Renal cortical epithelial cell (primary cell): ENCODE measurements at regions not wholly inside any gene's neighbourhood (a gene's known extent, or its start where the extent isn't known, plus 50 kb on each side); places are given as distances from the start of the nearest gene placed in this dataset.
A peak's percentile ranks its signal among the peaks of the same experiment; 100 is the strongest.

ENCODE experiments used
- DNase-seq: peaks from one replicate; pipeline ENCODE4 v3.0.0-alpha.2; 2011; ENCODE audit warnings: low read depth

DNA sequence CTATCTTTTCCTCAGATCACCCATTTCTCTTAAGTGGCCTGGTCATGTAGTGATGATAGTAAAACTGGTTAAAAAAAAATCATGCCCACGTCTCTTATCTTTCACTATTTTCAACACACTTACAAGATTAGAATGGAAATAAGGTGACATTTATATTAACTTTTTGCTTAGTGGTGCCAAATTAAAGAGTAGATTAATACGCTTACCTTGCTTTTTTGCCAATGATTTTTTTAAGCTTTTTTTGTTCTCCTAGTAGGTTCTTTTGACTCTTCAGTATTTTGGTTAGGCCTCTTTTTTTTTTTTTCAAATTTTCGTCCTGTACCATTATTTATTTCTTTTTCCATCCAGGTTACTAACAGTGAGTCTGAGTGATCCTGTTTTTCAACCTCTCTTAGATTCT, 147.9 kb downstream of the PTCSC3 start:
- no peak for DNase-seq

DNA sequence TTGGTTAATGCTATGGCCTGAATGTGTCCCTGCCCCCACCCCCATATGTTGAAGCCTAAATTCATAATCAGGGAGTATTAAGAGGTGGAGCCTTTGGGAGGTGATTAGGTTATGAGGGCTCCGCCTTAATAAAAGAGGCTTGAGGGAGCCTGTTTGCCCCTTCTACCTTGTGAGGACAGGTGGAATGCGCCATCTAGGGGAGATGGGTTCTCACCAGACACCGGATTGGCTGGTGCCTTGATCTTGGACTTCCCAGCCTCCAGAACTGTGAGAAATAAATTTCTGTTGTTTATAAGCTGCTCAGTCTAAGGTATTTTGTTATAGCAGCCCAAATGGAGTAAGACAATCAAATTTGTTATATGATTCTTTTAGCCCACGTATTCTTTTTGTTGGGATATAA, 148.3 kb downstream of the PTCSC3 start:
- no peak for DNase-seq

DNA sequence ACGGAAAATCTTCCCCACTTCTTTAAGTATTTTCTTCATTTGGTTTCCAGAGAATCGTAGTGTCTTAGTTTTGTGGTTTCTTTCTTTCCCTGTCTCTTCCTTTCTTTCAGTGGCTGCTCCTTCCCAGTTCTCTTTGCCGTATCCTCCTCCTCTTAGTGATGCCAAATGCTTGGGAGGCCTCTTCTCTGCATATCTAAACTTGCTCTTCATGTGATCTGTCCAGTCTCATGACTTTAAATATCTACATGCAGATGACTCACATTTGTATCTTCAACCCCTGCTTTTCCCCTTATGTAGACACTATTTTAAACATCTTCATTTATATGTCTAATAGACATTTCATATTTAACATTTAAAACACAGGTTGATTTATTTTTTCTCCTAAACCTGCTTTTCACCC, 149.2 kb downstream of the PTCSC3 start:
- DNase-seq = no peak

DNA sequence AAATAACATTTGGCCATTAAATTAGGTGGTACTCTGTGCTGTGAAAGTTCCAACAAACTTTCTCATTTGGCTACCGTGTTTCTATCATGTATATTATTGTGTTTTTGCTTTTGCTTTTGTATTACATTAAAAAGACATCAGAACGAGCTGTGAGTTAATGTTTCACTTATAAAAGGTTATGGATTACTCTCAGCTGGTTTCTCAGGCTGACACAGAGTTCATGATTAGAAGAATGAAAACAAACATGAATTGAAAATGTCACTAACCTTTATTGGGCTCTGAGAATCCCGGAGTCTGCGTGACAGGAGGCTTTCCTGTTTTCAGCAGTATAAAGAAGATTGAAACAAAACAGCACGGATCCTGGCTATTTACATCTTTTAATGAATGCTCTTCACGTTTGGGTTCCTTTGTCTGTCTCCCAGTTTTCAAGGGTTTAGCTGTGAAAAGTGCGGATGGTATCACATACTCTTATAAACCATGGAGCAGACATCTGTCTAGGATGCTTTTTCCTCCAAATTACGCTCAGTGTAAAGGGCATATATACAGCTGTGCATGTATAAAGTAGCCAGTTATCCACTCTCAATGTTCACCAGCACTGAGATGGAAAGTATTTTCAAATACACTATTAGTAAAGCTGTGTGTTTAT, 153.6 kb downstream of the PTCSC3 start:
- DNase-seq = peak; percentile 50

GRCh38 chr14:36021591-36022320, 154.8 kb downstream of the PTCSC3 start:
- peak; percentile 2 for DNase-seq

- no peak for DNase-seq
Observed at GRCh38 chr14:36021030-36021422, 155.5 kb downstream of the PTCSC3 start.

GRCh38 chr14:36020120-36021029, 156.1 kb downstream of the PTCSC3 start:
- no peak for DNase-seq

DNA sequence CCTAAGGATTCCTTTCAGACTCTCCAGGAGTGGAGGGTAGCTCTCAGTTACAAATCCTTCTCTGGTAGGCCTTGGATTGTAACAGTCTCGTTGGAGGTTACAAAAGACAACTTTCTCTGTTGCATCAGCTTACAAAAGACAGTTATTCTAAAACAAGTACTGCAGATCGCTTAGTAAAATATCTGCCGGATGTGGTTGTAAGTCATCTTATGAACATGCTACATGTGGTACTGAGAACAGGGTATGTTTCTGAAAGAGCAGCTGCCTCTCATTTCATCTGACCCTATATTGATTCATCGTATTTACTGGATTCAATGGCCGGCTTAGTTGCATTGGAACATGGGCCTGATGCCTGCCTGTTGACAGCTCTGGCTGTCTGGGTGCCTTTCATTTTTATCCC, 157.4 kb downstream of the PTCSC3 start:
- no peak for DNase-seq

DNA sequence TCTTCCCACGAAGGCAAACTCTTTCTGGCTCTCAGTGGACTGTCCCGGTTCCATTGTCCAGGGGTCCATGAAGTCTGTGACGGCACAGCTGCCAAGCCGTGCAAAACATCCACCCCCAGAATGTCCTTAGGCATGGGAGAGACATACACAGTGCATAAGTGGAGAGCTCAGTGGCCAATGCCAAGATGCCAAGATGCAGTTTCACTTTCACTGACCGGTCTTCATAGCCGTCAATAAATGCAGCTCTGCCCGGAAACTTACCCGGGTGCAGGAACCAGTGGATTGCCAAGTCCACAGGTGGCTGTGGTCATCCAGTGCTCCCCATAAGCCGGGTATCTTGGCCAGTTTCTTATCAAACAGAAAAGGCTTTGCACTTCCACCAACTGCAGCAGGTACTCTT, 162.3 kb downstream of the PTCSC3 start:
- no peak for DNase-seq

GRCh38 chr14:36013483-36013882, 163.0 kb downstream of the PTCSC3 start:
- peak; percentile 6 for DNase-seq

- no peak for DNase-seq
Observed at GRCh38 chr14:36012621-36013020, 163.9 kb downstream of the PTCSC3 start.

- DNase-seq = no peak
Observed at GRCh38 chr14:36009643-36010042, 166.9 kb downstream of the PTCSC3 start.

GRCh38 chr14:36006623-36007022, 169.9 kb downstream of the PTCSC3 start:
- DNase-seq = no peak

- DNase-seq = no peak
Observed at GRCh38 chr14:36005670-36006069, 170.9 kb downstream of the PTCSC3 start.

DNA sequence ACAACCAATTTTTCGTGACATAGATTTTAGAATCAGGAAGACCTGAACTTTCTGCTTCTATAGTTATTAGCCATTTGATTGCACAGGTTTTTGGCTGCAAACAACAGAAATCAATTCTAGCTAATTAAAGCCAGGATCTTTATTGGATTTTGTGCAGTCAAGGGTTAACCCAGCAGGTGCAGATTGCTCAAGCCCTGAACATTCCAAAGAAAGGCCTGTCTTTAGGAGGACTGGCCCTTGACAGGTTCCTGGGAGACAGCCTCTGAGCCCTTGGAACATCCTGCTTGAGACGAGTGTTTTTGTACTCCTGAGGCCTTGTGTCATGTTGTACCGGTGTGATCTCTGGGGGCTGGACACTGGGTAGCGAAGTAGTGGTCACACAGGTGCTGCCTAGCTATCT, 174.6 kb downstream of the PTCSC3 start:
- no peak for DNase-seq

GRCh38 chr14:35999294-35999693, 173.2 kb downstream of the BRMS1L start:
- DNase-seq = no peak

GRCh38 chr14:35998303-35998702, 172.2 kb downstream of the BRMS1L start:
- no peak for DNase-seq

- DNase-seq = no peak
Observed at GRCh38 chr14:35993684-35993960, 167.5 kb downstream of the BRMS1L start.

DNA sequence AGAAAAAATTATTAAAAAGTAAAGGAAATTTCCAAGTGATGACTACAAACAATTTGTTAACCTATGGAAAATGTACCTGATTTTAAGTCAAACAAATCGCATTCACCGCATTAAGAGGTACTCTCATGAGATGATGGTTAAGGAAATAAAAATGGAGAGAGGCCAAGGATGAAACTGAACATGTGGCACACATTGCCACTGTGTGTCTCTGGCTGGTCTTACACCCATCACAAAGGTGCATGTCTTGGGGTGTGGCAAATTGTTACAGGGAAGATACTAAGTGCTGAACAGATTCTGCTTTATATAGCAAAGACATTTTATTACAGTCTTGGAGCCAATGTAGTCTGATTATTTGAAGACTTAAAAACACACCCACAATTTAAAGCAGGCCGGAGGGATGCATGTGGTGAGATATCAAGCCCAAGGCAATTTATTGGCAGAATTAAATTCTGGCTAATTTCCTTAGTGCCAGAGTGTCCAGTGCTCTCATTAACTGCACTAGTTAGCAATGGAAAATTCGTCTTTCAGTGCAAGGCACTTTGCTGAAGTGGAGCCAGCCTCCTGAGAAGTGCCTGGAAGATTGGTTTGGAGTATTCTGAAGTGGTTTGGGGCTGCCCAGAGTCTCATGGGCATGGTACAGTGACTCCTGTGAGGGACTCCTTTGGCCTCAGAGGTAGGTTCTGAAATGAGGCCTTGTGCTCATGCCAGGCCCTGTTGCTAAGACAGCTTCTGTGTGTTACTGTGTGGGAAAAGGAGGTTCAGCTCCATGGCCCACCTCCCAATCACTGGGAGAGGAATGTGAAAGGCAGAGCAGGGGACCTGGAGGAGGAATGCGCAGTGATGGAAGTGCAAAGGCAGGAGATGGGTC, 166.9 kb downstream of the BRMS1L start:
- no peak for DNase-seq

DNA sequence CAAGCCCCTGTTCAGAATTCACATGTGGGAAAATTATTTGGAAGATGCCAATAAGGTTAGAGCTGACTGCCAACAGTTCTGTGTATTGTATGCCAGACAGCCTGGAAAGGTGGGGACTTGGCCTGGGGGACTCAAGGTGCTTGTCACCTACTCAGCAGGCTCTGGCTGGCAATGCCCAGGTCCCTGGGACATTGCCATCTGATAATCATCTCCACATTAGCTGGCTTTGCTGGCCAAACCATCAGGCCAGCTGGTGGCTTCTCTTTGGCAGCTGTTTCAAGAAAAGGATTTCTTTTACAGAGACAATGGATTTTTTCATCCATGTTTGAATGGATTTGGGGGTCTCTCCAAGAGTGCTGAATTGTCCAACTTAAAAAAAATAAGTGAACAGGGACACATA, 165.2 kb downstream of the BRMS1L start:
- no peak for DNase-seq

GRCh38 chr14:35989736-35990135, 163.6 kb downstream of the BRMS1L start:
- DNase-seq = peak; percentile 4
